ENCODE measurements at regions not wholly inside any gene's neighbourhood (a gene's known extent, or its start where the extent isn't known, plus 50 kb on each side); places are given as distances from the start of the nearest gene placed in this dataset.

DNA sequence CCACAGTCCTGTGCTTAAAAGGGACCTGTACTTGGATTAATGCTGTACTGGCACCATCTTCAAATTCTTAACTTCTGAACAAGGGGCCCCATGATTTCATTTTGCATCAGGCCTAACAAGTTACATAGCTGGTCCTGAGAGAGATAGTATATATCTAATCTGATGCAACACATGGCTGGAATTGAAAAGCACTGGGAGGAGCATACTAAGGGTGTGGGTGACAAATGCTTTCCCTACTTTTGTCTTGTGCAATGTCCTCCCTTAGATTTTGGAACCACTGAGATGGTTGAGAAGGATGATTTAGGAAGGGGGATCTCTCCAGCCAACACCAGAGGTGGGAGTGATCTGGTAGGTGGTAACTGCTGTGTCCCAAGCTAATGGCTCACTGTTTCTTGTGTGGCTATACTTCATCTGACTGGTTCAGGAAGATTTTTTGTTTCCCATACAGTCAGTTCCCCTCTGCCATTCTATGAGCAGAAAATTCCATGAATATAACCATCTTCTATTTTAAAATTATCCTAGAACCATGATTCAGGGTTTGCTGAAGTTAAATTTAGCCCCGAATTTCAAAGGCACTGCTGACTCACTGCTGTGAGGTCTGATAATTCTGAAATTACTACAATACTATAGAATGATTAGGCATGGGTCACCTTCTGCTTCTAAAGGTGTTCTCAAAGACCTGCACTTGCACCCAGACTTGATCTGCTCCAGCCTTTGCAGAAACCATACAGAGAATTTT lies 108.3 kb upstream of the NCKAP5 start:
- H3K27ac ChIP-seq, result no peak overlapping the region
- H3K27me3 ChIP-seq, result no peaks in the 10 kb centered on the region
- no peak overlapping the region for H3K4me3 ChIP-seq
- no peaks in the 10 kb centered on the region for H3K36me3 ChIP-seq
- intact Hi-C loops (cut with DNase I), result no loop called here
- ATAC-seq (no peak), DNase-seq (no peak)
- TF ChIP-seq, protein P1, sequence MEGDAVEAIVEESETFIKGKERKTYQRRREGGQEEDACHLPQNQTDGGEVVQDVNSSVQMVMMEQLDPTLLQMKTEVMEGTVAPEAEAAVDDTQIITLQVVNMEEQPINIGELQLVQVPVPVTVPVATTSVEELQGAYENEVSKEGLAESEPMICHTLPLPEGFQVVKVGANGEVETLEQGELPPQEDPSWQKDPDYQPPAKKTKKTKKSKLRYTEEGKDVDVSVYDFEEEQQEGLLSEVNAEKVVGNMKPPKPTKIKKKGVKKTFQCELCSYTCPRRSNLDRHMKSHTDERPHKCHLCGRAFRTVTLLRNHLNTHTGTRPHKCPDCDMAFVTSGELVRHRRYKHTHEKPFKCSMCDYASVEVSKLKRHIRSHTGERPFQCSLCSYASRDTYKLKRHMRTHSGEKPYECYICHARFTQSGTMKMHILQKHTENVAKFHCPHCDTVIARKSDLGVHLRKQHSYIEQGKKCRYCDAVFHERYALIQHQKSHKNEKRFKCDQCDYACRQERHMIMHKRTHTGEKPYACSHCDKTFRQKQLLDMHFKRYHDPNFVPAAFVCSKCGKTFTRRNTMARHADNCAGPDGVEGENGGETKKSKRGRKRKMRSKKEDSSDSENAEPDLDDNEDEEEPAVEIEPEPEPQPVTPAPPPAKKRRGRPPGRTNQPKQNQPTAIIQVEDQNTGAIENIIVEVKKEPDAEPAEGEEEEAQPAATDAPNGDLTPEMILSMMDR (IDR thresholded peaks at IDR 0.05), result no peak
- H3K9me3 ChIP-seq, result no peaks in the 10 kb centered on the region
- H3K4me1 ChIP-seq, result peaks cover 23% of the 10 kb centered on the region

DNA sequence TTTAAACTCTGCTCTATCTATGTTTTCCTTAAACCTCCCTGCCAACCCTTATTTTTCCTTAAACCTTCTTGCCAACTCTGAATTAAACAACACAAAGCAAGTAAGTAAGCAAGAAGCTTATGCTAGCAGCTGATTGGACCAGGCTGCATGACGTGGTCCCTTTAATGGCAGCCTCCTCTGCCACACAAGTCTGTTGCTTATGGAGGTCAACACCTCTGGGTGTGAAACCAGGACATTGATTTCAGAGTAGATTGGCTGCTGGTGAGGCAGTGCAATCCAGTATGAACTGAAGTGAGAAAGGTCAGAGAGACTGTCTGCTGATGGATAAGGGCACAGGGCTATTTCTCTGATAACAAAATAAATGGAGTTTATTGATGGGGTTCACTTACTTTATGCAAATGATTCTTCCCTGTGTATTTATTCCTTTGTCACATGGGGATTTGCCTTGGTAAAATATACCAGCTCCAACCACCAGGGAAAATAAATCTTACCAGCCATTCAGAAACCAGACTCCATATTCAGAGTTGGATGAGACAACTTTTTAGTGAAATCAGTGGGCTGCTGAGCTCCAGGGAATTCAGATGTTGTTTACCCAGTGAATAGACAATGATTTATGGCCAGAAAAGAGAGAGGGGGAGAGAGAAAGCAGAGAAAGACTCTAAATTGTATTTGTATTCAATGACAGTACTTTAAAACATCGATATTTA lies 112.2 kb upstream of the NCKAP5 start:
- intact Hi-C loops (cut with DNase I), result no loop called here
- H3K27ac ChIP-seq, result no peak overlapping the region

GRCh38 chr2:133682347-133682746 lies 114.1 kb upstream of the NCKAP5 start:
- TF ChIP-seq, protein P1 (IDR thresholded peaks at IDR 0.05), result no peak
- ATAC-seq, result no peak
- no peaks in the 10 kb centered on the region for H3K36me3 ChIP-seq

More for the DNA sequence above, 112.2 kb upstream of the NCKAP5 start:
- H3K4me1 ChIP-seq, result peaks cover 4% of the 10 kb centered on the region
- no peaks in the 10 kb centered on the region for H3K9me3 ChIP-seq
- ATAC-seq (no peak), DNase-seq (no peak)
- no peaks in the 10 kb centered on the region for H3K27me3 ChIP-seq
- TF ChIP-seq, protein P1 (IDR thresholded peaks at IDR 0.05), result no peak
- no peaks in the 10 kb centered on the region for H3K36me3 ChIP-seq
- H3K4me3 ChIP-seq, result no peak overlapping the region

DNA sequence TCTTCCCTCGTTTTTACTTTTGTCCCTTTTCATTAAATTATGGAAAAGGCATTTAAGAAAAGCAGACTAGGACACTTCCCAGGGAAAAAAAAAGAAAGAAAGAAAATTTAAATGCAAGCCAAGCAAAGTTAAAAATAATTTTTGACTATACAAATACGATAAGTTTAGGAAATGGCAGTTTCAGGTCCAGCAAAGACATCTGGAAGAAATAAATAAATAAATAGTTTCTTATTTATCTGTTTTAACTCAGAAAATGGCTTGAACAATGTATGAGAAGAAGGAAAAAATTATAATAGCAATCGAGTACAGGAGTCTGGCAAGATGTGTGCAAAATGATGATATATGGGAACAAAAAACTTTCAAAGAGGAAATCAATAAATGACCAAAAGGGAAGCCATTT lies 114.6 kb upstream of the NCKAP5 start:
- TF ChIP-seq, protein P1 (IDR thresholded peaks at IDR 0.05), result no peak
- Histone ChIP-seq H3K4me1 (no peaks in the 10 kb centered on the region), H3K27ac (no peak overlapping the region), H3K27me3 (no peaks in the 10 kb centered on the region), H3K4me3 (no peak overlapping the region), H3K9me3 (no peaks in the 10 kb centered on the region), H3K36me3 (no peaks in the 10 kb centered on the region)
- DNase-seq (no peak), ATAC-seq (no peak)
- intact Hi-C loops (cut with DNase I), result no loop called here

More at GRCh38 chr2:133682347-133682746, 114.1 kb upstream of the NCKAP5 start:
- Histone ChIP-seq H3K27ac (no peak overlapping the region), H3K27me3 (no peaks in the 10 kb centered on the region), H3K4me1 (no peaks in the 10 kb centered on the region), H3K4me3 (no peak overlapping the region), H3K9me3 (no peaks in the 10 kb centered on the region)
- intact Hi-C loops (cut with DNase I), result no loop called here
- no peak for DNase-seq

GRCh38 chr2:133685636-133686215 lies 117.5 kb upstream of the NCKAP5 start:
- no peaks in the 10 kb centered on the region for H3K36me3 ChIP-seq
- H3K27ac ChIP-seq, result no peak overlapping the region
- intact Hi-C loops (cut with DNase I), result no loop called here
- TF ChIP-seq, protein P1 (IDR thresholded peaks at IDR 0.05), result no peak
- no peaks in the 10 kb centered on the region for H3K27me3 ChIP-seq
- no peaks in the 10 kb centered on the region for H3K9me3 ChIP-seq
- DNase-seq, result no peak
- no peaks in the 10 kb centered on the region for H3K4me1 ChIP-seq
- no peak for ATAC-seq
- no peak overlapping the region for H3K4me3 ChIP-seq
